Brain microvascular endothelial cell (primary cell): ENCODE measurements at regions not wholly inside any gene's neighbourhood (a gene's known extent, or its start where the extent isn't known, plus 50 kb on each side); places are given as distances from the start of the nearest gene placed in this dataset.

Experiments used
- DNase-seq: peaks from one replicate; pipeline ENCODE4 v3.0.0-alpha.2; 2020
- H3K27ac ChIP-seq: fragments of 250-450 bp; sonication (Bioruptor Pico); 2 replicates; pipeline ENCODE4 v1.5.1; 2020; ENCODE audit warnings: mild to moderate bottlenecking, moderate library complexity
- H3K27me3 ChIP-seq: fragments of 250-450 bp; sonication (Bioruptor Pico); replicated peaks from 2 replicates; pipeline ENCODE4 v1.5.1; 2020; ENCODE audit warnings: mild to moderate bottlenecking
- H3K36me3 ChIP-seq: fragments of 250-450 bp; sonication (Bioruptor Pico); replicated peaks from 2 replicates; pipeline ENCODE4 v1.5.1; 2020; ENCODE audit warnings: mild to moderate bottlenecking
- H3K4me3 ChIP-seq: 2 replicates; pipeline ENCODE4 v1.5.1; 2011; ENCODE audit warnings: low read depth, mild to moderate bottlenecking, control low read depth, low read length, moderate library complexity
- in situ Hi-C: cut with HindIII; loops from 2 replicates; pipeline ENCODE4 v1.10.0; 2017; ENCODE audit warnings: low sequenced_read_pairs, low pct_ligation_motif_present
- TF ChIP-seq, protein P1 (sequence below): IDR thresholded peaks from 2 replicates; pipeline ENCODE4 v1.5.1; 2011; ENCODE audit warnings: low read depth, mild to moderate bottlenecking, moderate library complexity, low read length, control low read depth, inconsistent platforms; ENCODE audit errors: missing control alignments

DNA sequence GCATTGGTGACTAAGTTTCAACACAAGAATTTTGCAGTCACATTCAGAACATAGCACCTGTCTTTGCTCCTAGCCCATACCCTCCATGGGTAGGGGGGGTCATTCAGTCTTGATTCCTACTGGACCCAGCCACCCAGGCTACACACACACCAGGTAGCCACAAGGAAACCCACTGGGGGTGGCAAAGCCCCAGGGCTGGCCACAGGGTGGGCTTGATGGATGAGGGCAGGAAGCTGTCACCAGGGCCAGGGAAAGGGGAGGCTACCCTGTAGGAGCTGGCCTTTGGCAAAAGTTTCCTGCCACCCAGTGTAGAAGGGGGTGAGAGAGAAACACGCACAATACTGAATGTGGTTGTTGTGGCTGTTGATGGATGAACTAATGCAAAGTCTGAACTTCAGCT lies 74.5 kb upstream of the NKX1-1 start:
- Histone ChIP-seq H3K4me3 (no peak overlapping the region), H3K36me3 (no peaks in the 10 kb centered on the region), H3K27me3 (no peaks in the 10 kb centered on the region), H3K27ac (no peak overlapping the region)
- in situ Hi-C loops: no loop called here
- no peak for DNase-seq
- TF ChIP-seq, protein P1, sequence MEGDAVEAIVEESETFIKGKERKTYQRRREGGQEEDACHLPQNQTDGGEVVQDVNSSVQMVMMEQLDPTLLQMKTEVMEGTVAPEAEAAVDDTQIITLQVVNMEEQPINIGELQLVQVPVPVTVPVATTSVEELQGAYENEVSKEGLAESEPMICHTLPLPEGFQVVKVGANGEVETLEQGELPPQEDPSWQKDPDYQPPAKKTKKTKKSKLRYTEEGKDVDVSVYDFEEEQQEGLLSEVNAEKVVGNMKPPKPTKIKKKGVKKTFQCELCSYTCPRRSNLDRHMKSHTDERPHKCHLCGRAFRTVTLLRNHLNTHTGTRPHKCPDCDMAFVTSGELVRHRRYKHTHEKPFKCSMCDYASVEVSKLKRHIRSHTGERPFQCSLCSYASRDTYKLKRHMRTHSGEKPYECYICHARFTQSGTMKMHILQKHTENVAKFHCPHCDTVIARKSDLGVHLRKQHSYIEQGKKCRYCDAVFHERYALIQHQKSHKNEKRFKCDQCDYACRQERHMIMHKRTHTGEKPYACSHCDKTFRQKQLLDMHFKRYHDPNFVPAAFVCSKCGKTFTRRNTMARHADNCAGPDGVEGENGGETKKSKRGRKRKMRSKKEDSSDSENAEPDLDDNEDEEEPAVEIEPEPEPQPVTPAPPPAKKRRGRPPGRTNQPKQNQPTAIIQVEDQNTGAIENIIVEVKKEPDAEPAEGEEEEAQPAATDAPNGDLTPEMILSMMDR: no peak

DNA sequence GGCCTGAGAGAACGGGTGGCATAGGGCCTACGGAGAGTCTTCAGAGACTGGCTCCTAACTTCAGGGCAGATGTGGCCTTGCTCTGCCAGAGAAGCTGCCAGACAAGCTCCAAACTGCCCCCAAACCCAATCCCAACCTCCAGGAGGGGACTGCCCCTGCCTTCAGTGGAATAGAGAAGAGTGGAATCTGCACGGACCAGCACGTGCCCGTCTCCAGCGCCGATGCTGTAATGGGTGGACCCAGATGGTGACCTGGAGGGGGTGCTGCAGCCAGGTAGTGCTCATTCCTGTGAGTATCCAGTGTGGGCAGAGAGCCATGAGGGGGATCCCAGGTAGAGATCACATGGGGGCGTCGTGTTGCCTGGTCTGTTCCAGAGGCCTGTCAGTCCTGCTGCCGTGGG lies 73.2 kb upstream of the NKX1-1 start:
- H3K36me3 ChIP-seq: no peaks in the 10 kb centered on the region
- no peak overlapping the region for H3K4me3 ChIP-seq
- H3K27me3 ChIP-seq: no peaks in the 10 kb centered on the region
- in situ Hi-C loops: no loop called here
- H3K27ac ChIP-seq: no peak overlapping the region
- TF ChIP-seq, protein P1: no peak
- DNase-seq: no peak

DNA sequence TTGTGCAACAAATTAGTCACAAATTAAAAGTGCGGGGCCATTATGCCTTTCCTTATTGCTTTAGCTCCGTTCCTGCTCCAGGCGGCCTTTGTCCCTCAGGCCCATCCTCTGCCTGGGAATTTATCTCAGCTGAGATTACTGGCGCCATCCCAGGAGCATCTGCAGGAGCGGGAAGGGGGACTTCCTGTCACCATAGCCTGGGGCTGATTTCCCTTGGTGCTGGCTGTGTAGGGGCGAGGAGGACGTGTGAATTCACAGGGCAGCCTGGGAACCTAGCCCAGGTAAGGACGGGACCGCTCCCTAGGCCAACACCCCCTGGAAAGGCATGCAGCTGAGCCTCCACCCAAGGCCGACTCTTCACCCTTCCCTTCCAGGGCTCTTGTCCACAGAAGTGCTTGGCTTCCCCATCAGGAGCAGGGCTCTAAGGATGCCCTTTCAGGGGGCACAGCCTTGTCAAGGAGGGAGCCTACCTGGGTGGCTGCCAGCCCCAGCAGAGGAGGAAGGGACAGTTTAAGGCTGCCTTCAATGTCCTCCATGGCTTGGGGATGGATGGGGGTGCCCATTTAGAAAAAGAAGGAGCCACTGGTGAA lies 72.6 kb upstream of the NKX1-1 start:
- H3K27ac ChIP-seq: no peak overlapping the region
- H3K4me3 ChIP-seq: no peak overlapping the region
- no peaks in the 10 kb centered on the region for H3K27me3 ChIP-seq
- no peaks in the 10 kb centered on the region for H3K36me3 ChIP-seq
- in situ Hi-C loops: no loop called here
- DNase-seq: no peak
- TF ChIP-seq, protein P1: no peak

DNA sequence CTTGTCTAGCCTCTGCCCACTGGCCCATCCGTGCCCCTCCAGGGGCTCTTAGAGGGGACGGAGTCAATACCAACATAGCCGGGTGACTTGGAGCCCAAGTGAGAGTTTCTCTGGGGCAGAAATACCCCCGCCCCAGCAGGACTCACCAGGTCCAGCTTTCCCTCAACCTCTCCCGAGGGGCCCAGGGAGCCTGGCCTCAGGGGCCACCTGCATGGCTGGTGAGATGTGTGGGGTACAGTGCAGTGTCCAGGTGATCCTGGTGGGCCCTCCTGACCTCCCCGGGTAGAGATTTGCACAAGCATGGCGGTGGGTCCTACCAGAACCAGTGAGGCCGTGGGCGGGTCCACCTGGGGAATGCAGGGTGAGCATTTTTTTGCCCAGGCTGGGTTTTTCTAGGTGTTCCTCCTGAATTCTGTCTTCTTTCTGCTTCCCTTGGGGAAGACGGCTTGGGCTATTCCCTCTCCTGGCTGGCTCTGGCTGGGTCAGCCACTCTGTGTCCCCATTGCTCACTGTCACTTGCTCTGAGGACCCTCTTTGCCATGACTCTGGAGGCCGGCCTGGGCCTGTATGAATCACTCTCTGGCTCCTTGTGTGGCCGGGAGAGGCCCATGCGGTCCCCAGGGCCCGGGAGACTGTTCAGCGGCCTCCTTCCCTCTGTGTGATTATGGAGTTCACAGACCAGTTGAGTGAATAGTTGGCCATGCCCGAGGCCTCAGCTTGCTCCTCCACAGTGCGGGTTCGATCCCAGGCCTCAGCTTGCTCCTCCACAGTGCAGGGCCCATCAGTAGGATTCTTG lies 71.0 kb upstream of the NKX1-1 start:
- DNase-seq: no peak
- TF ChIP-seq, protein P1: no peak
- in situ Hi-C loops: no loop called here
- H3K27ac ChIP-seq: no peak overlapping the region
- H3K27me3 ChIP-seq: peaks cover 4% of the 10 kb centered on the region
- no peaks in the 10 kb centered on the region for H3K36me3 ChIP-seq
- H3K4me3 ChIP-seq: no peak overlapping the region

DNA sequence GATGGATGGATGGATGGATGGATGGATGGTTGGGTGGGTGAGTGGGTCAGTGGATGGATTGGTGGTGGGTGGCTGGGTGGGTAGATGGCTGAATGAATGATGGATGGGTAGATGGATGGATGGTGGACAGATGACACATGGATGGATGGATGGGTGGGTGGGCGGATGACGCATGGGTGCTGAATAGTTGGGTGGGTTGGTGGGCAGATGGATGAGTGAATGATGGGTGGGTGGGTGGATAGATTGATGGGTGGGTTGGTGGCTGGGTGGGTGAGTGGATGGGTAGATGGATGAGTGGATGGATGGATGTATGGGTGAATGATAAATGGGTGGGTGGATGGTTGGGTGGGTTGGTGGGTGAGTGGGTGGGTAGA lies 69.9 kb upstream of the NKX1-1 start:
- TF ChIP-seq, protein P1: no peak
- Histone ChIP-seq H3K4me3 (no peak overlapping the region), H3K36me3 (no peaks in the 10 kb centered on the region), H3K27ac (no peak overlapping the region), H3K27me3 (peaks cover 14% of the 10 kb centered on the region)
- no peak for DNase-seq
- in situ Hi-C loops: no loop called here
